Embryonic facial prominence (tissue), 1 donor: ENCODE measurements at regions not wholly inside any gene's neighbourhood (a gene's known extent, or its start where the extent isn't known, plus 50 kb on each side); places are given as distances from the start of the nearest gene placed in this dataset.

Experiments
- DNase-seq: peaks from one replicate; pipeline ENCODE4 v3.0.0-alpha.2; 2016; ENCODE audit errors: extremely low spot score

- DNase-seq = no peak
These were observed 352.0 kb upstream of the RAB6C start for GRCh38 chr2:129627437-129627836.

- no peak for DNase-seq
These were observed 342.8 kb upstream of the RAB6C start for GRCh38 chr2:129636692-129637091.

GRCh38 chr2:129641371-129641770 is 338.1 kb upstream of the RAB6C start:
- DNase-seq = no peak

DNA sequence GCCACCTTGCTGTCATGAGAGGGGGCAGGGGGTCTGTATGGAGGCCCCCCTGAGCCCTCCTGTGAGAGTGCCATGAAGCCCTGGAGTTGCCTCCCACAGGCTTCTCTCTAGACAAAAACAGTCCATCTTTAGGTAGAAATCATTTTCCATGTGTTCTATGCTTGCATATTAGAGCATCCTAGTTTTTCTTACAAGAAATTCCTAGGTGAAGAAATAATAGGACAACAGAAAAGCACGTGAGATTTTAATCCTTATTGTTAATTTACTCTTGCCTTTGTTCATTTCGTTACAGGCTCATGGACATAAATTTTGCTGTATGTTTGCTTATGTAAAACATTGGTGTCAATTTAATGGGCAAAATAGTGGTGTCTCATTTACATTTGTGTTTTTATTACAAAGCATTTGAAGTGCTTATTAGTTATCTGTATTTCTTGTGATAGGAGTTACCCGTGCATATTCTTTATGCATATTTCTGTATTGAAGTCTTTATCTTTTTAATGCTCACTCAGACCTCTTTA is 336.9 kb upstream of the RAB6C start:
- no peak for DNase-seq

- DNase-seq = no peak
These were observed 334.1 kb upstream of the RAB6C start for GRCh38 chr2:129645335-129645734.

DNA sequence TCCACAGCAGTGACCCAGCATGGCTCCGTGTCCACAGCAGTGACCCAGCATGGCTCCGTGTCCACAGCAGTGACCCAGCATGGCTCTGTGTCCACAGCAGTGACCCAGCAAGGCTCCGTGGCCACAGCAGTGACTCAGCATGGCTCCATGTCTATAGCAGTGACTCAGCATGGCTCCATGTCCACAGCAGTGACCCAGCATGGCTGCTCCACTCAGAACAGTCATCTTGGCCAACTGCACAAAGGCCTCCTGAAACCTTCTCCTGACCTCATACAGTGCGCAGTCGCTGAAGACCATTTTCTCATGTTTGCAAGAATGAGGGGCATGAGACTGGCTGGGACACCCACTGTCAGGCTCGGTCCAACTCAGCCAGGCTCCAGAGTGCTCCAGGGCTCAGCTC is 333.4 kb upstream of the RAB6C start:
- no peak for DNase-seq

DNA sequence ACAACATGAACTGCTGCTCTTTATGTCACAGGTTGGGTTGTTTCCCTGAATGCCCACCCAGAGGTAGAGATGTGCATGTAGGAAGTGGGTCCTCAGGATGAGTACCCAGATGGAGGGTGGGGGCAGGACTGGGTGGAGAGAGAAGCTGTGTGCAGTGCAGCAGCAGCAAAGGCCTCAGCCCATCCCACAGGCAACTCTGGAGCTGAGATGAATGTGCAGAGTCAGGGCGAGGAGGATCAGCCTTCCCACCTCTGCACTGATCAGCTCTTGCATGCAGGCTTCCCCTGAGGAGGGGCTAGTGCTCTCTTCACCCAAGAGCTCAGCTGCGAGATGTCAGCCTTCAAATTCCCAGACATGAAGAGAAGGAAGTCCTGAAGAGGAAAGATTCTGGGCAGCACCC is 326.2 kb upstream of the RAB6C start:
- DNase-seq = no peak

GRCh38 chr2:129654331-129654730 is 325.1 kb upstream of the RAB6C start:
- no peak for DNase-seq

DNA sequence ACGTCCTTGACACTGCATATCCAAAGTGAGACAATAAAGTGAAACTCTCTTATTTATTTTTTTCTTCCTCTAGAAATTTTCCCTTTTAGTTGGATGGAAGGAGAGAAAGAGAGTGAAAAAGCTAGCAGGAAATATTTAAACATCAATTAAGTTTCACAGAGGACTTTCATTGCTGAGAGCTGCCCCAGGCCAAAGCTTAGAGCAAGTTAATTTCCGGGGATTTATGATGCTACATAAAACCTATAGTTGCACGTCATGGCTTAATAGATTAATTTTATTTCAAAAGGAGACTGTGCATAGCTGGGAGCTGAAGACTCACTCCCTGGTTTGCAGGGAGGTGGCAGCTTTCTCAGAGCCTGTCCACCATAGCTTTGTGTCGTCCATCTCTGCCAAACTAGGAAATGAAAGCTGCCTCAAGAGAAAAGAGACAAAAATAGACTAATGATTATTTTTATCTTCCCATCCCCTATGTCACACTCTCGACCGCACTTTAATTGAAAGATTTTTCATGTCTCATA is 323.3 kb upstream of the RAB6C start:
- no peak for DNase-seq

DNA sequence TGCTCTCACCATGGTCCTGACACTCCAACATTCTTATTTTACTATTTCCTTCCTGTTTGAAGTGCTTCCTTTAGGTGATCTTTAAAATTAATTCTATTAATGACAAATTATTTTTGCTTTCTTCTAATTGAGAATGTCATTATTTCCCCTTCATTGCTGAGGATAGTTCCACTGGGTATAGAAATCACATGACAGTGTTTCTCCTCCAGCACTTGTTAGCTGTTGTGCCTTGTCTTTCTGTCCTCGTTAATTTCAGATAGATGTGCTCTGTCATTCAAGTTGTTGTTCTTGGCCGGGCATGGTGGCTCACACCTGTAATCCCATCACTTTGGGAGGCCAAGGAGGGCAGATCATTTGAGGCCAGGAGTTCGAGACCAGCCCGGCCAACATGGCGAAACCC is 321.0 kb upstream of the RAB6C start:
- no peak for DNase-seq

GRCh38 chr2:129661935-129662334 is 317.5 kb upstream of the RAB6C start:
- no peak for DNase-seq

- DNase-seq = no peak
These were observed 311.9 kb upstream of the RAB6C start for GRCh38 chr2:129667577-129667976.

GRCh38 chr2:129672521-129672920 is 306.9 kb upstream of the RAB6C start:
- DNase-seq = no peak

- DNase-seq = no peak
These were observed 306.2 kb upstream of the RAB6C start for GRCh38 chr2:129673234-129673633.

DNA sequence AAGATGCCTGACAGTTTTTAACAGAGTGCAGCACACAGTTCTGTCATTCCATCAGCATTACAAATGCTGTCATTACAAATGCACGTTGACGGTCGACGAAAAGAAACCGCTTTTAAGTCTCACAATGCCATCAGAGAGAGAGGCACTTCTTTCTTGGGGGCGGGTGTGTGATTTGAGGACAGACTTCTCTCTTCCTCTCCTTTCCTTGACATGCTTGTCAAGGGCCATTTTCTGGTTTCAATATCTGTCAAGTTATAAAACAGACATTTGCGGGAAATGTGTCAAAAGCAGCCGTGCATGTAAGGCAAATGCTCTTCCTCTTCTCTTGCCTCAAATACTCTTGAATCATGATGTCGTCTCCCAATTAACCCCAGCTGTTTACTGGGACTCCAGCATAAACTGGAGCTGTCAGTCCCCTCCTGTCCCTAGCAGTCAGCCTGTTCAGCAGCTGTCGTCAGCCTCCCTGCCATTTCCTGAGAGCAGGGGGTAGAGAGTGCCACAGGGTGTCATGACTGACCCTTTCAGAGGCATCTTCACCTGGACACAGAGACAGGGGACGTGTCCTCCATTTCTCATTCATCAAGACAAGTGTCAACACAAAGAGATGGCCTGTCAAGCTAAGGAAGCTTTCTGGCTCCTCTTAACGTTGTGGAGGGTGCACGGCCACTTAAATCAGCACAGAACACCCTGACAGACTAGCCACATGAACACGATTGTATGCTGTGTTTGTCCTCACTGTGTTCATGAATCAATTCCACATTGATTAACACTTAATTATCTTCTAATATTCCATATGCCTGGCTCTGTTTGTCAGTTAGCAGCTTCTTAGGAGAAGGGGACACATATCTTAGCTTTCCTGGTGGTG is 305.4 kb upstream of the RAB6C start:
- no peak for DNase-seq

GRCh38 chr2:129678751-129679150 is 300.7 kb upstream of the RAB6C start:
- DNase-seq = no peak

DNA sequence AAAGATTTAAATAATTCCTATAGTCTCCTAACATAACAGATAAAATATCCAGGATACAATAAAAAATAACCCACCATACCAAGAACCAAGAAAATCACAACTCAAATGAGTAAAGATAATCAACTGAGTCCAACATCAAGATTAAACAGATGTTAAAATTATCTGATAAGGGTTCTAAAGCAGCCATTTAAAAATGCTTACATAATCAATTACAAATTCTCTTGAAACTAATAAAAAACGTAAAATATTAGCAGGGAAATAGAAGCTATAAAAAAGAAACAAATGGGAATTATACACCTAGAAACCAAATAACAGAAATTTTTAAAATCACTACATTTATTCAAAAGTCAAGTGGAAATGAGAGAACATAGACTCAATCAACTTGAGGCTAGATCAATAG is 297.7 kb upstream of the RAB6C start:
- no peak for DNase-seq

DNA sequence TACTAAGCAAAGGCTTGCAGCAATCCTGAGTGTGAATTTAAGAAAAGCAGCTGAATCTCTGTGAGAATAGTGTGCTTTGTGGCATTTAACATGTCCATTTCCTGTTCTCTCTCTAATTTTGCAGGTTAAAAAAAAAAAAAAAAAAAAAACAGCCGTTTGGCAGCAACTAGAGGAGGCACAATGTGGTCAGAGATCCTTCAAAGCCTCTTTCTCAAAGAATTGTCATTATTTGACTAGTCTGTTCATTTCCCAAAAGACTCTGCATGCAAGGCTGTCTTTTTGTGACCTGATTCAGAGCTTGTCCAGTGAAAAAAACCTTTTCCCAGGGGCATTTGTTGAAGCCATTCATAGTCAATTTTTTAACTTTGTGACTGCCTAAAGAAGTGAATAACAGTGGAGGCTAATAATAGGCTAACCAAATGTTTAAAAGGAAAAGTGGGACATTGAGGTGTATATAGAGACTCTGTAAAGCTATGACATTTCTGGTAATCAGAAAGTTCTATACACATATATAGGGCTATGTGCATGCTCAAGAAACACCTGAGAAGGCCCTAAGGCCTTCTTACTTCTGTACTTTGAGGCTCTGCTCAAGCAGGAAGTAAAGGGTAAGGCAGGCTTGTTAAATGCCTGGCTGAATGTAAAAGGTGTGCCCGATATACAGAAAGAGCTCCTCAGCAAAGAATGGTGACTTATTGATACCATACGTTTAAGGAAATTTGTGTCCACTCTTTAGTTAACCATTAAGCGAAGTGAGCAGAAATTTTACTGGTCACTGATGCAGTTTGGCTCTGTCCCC is 289.6 kb upstream of the RAB6C start:
- no peak for DNase-seq

DNA sequence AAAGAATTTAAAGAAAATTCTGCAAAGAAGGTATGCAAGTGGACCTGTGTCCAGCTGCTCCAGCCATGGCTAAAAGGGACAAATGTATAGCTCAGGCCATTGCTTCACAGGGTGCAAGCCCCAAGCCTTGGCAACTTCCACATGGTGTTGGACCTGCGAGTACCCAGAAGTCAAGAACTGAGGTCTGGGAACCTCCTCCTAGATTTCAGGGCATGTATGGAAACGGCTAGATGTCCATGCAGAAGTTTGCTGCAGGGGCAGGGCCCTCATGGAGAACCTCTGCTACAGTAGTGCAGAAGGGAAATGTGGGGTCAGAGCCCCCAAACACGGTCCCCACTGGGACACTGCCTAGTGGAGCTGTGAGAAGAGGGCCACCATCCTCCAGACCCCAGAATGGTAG is 284.0 kb upstream of the RAB6C start:
- no peak for DNase-seq

GRCh38 chr2:129698593-129698992 is 280.9 kb upstream of the RAB6C start:
- no peak for DNase-seq

DNA sequence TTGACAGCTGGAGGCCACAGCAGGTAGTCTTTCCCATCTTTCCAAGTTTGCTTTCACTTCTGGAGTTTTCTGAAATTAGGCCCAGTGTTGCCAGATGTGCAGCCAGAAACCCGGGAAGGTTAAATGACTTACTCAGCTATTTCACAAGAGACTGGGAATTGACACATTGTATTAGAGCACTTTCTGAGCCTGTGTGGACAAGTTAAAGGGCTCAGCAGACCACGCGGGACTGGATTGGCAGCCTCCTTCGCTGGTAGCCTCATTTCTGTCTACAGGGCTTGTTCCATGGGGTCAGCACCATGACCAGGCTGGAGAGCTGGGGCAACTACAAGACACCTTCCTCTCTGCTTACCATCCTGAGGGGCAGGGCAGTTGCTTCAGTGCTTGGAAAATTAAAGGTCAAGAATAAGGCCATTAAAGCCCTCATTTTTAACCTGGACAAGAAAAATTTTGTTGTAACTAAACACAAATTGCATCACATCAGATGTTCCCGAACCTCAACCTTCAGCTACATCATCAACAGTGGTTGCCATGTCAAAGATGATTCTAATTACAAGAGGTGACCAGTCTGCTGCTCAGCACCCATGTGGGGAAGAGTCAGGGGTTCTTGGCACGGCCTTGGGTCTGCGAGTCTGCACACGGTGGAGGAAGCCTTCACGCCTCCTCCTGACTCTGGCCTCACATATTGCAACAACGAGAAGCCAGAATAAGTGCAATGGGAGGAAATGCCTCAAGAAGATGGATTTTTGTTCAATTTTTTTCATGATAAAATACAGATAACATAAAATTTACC is 279.5 kb upstream of the RAB6C start:
- no peak for DNase-seq
